Breast epithelium (tissue), 4 donors: ENCODE measurements at regions not wholly inside any gene's neighbourhood (a gene's known extent, or its start where the extent isn't known, plus 50 kb on each side); places are given as distances from the start of the nearest gene placed in this dataset.
A peak's percentile ranks its signal among the peaks of the same experiment; 100 is the strongest.

Experiments used
- DNase-seq, 2 donors: peaks; one replicate each; pipeline ENCODE4 v3.0.0-alpha.2; 2019; ENCODE audit warnings: low spot score in 2 of 2
- H3K27ac ChIP-seq, 2 donors: fragments of 200-600 bp; sonication (generic) in 1 of 2; one replicate each; pipeline ENCODE4 v1.5.1; 2016 to 2019; ENCODE audit warnings: mild to moderate bottlenecking in 1 of 2
- H3K27me3 ChIP-seq, 2 donors: fragments of 200-600 bp; sonication (generic) in 1 of 2; one replicate each; pipeline versions ENCODE4 v1.5.1 to v1.6.0; 2017 to 2019; ENCODE audit warnings: control low read depth in 1 of 2, mild to moderate bottlenecking in 1 of 2
- H3K36me3 ChIP-seq: fragments of 200-600 bp; one replicate; pipeline ENCODE4 v1.5.1; 2019
- H3K4me1 ChIP-seq, 2 donors: fragments of 200-600 bp; sonication (generic); one replicate each; pipeline ENCODE4 v1.5.1; 2016 to 2019; ENCODE audit warnings: control low read depth in 1 of 2
- H3K4me3 ChIP-seq, 3 donors: fragments of 200-600 bp; sonication (generic); 1 replicate in 2 of 3; 2 replicates in 1 of 3; pipeline ENCODE4 v1.5.1; 2016 to 2019; ENCODE audit warnings: mild to moderate bottlenecking in 3 of 3, moderate library complexity in 2 of 3
- H3K9me3 ChIP-seq, 2 donors: fragments of 200-600 bp; sonication (generic) in 1 of 2; one replicate each; pipeline ENCODE4 v1.5.1; 2016 to 2019; ENCODE audit warnings: control low read depth in 1 of 2
- CTCF ChIP-seq, 3 donors: fragments of 450-650 bp; IDR thresholded peaks; one replicate each; pipeline ENCODE4 v1.5.1; 2016 to 2017; ENCODE audit warnings: antibody characterized with exemption in 3 of 3, mild to moderate bottlenecking in 3 of 3, moderate library complexity in 3 of 3
- POLR2A ChIP-seq: fragments of 450-650 bp; IDR thresholded peaks from one replicate; pipeline ENCODE4 v1.6.1; 2016; ENCODE audit warnings: antibody characterized with exemption, mild to moderate bottlenecking, moderate library complexity
- POLR2AphosphoS5 ChIP-seq, 3 donors: sonication (generic); formaldehyde crosslinking; IDR thresholded peaks; one replicate each; pipeline ENCODE4 v1.6.1; 2017; ENCODE audit warnings: antibody characterized with exemption in 3 of 3
- intact Hi-C: fragments of 100-400 bp; cut with DNase I; formaldehyde crosslinking; loops from one replicate; pipeline ENCODE4 v1.15.1; 2023; ENCODE audit warnings: low total_unique reads

- no peak overlapping the region for H3K27ac ChIP-seq
- H3K4me1 ChIP-seq, result no peaks in the 10 kb centered on the region
- no peaks in the 10 kb centered on the region for H3K36me3 ChIP-seq
- no peak for TF ChIP-seq CTCF (IDR thresholded peaks at IDR 0.05)
- TF ChIP-seq POLR2A, result no peak
- TF ChIP-seq POLR2AphosphoS5 (IDR thresholded peaks at IDR 0.05), result no peak
- H3K9me3 ChIP-seq, result peaks cover 0 to 11% of the 10 kb centered on the region in 2 donors
- intact Hi-C loops, result no loop called here
- no peak for DNase-seq
- H3K27me3 ChIP-seq, result no peaks in the 10 kb centered on the region
- no peak overlapping the region for H3K4me3 ChIP-seq
Observed at GRCh38 chr2:228786901-228787300, 484.2 kb downstream of the PID1 start.

GRCh38 chr2:228782281-228782680 lies 488.8 kb downstream of the PID1 start:
- no peaks in the 10 kb centered on the region for H3K4me1 ChIP-seq
- no peaks in the 10 kb centered on the region for H3K27me3 ChIP-seq
- H3K4me3 ChIP-seq, result no peak overlapping the region
- H3K9me3 ChIP-seq, result peaks cover 0 to 18% of the 10 kb centered on the region in 2 donors
- H3K36me3 ChIP-seq, result no peaks in the 10 kb centered on the region
- TF ChIP-seq POLR2AphosphoS5 (IDR thresholded peaks at IDR 0.05), result no peak
- no peak for TF ChIP-seq CTCF (IDR thresholded peaks at IDR 0.05)
- TF ChIP-seq POLR2A, result no peak
- DNase-seq, result no peak
- no peak overlapping the region for H3K27ac ChIP-seq
- intact Hi-C loops, result no loop called here

GRCh38 chr2:228777855-228778355 lies 493.2 kb downstream of the PID1 start:
- Histone ChIP-seq H3K9me3 (peaks cover 0 to 7% of the 10 kb centered on the region in 2 donors), H3K4me1 (no peaks in the 10 kb centered on the region), H3K36me3 (no peaks in the 10 kb centered on the region), H3K27me3 (no peaks in the 10 kb centered on the region), H3K27ac (no peak overlapping the region), H3K4me3 (no peak overlapping the region)
- TF ChIP-seq POLR2AphosphoS5 (IDR thresholded peaks at IDR 0.05), result no peak
- no peak for TF ChIP-seq POLR2A
- no peak for TF ChIP-seq CTCF (IDR thresholded peaks at IDR 0.05)
- intact Hi-C loops, result no loop called here
- DNase-seq, result no peak

- TF ChIP-seq POLR2A (no peak), POLR2AphosphoS5 (IDR thresholded peaks at IDR 0.05) (no peak), CTCF (IDR thresholded peaks at IDR 0.05) (no peak)
- Histone ChIP-seq H3K27ac (no peak overlapping the region), H3K27me3 (no peaks in the 10 kb centered on the region), H3K9me3 (no peaks in the 10 kb centered on the region), H3K4me1 (no peaks in the 10 kb centered on the region), H3K4me3 (no peak overlapping the region), H3K36me3 (no peaks in the 10 kb centered on the region)
- intact Hi-C loops, result no loop called here
- no peak for DNase-seq
Observed at GRCh38 chr2:228774548-228774947, 496.5 kb downstream of the PID1 start.

DNA sequence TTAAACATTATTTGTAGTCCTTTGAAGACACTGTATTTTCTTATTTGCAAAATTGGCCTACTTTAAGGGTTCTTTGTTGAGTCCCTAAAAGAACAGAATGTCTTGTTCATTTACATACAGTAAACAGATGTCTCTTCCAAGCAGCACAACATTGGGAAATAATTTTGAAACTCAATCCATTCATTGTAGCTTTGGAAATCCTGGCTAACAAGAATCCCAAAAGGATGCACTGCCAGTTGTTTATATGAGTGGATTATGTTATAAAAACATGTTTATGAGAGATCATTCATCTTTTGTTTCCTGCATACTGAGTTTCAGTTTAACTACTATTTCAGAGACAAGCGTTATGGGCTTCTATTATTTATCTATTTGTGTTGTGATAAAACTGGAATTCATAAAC lies 499.3 kb downstream of the PID1 start:
- H3K36me3 ChIP-seq, result no peaks in the 10 kb centered on the region
- TF ChIP-seq CTCF (IDR thresholded peaks at IDR 0.05) (no peak), POLR2AphosphoS5 (IDR thresholded peaks at IDR 0.05) (peak in 1 of 3 donors; percentile 27), POLR2A (no peak)
- no peaks in the 10 kb centered on the region for H3K4me1 ChIP-seq
- no peaks in the 10 kb centered on the region for H3K27me3 ChIP-seq
- DNase-seq, result no peak
- peak overlapping the region; percentile 46 to 70 for H3K27ac ChIP-seq
- H3K4me3 ChIP-seq, result no peak overlapping the region
- no peaks in the 10 kb centered on the region for H3K9me3 ChIP-seq
- intact Hi-C loops, result no loop called here
